Fibroblast of peridontal ligament (primary cell): ENCODE measurements at regions not wholly inside any gene's neighbourhood (a gene's known extent, or its start where the extent isn't known, plus 50 kb on each side); places are given as distances from the start of the nearest gene placed in this dataset.

Experiments used
- DNase-seq: peaks from one replicate; pipeline ENCODE4 v3.0.0-alpha.2; 2010; ENCODE audit errors: extremely low read depth

DNA sequence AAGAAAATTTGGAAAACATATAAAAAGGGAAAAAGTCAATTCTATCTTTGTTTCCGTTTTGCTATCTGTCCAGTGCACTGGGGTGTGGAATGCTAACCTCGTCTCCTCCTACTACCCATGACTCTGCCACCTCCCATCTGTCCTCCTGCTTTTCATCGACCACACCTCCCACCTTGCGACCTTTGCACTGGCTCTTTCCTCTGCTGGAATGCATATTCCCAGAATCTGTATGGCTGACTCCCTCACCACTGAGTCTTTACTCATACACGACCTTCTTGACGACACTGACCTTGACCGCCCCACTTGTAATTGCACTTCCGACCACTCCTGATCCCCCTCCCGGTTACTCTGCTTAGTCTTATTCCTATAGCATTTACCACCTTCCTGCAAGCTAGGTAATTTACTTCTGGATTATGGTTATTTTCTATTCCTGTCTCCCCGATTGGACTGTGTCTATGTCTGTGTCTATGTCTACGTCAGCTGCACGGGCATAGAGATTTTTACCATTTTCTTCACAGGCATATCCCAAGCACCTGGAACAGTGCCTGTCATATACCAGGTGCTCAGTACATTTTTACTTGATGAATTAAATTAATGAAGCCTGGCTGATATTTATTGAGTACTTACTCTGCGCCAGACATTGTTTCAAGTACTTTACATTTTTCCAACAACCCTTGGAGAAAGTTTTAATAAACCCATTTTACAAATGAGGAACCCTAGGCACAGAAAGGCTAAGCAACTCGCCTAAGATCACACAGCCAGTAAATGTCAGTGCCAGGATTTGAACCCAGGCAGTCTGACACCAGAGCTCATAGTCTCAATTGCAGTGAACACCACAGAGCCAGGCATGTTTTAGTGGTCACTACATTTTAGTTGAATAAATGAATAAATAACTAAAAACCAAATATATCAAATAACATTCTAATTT lies 54.0 kb upstream of the SLC22A11 start:
- no peak for DNase-seq

DNA sequence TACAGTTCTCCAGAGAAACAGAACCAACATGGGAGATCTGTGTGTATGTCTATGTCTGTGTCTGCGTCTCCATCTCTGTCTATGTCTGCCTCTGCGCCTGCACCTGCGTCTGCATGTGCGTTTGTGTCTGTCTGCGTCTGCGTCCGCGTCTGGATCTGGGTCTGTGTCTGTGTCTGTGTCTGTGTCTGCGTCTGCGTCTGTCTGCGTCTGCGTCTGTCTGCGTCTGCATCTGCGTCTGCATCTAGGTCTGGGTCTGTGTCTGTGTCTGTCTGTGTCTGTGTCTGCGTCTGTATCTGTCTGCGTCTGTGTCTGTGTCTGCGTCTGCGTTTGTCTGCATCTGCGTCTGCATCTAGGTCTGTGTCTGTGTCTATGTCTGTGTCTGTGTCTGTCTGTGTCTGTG lies 53.1 kb upstream of the SLC22A11 start:
- no peak for DNase-seq

GRCh38 chr11:64503186-64503753 lies 52.5 kb upstream of the SLC22A11 start:
- DNase-seq: no peak

- no peak for DNase-seq
Measured at GRCh38 chr11:64504999-64505398, 50.7 kb upstream of the SLC22A11 start.
